Glutamatergic neuron (in vitro differentiated cells): ENCODE measurements at regions not wholly inside any gene's neighbourhood (a gene's known extent, or its start where the extent isn't known, plus 50 kb on each side); places are given as distances from the start of the nearest gene placed in this dataset.

Experiments
- DNase-seq: peaks from one replicate; pipeline ENCODE4 v3.0.0; 2022
- H3K27ac Mint-ChIP-seq: one replicate; pipeline ENCODE4 v1.8.0; 2020; ENCODE audit warnings: mild to moderate bottlenecking, mixed read lengths, inconsistent platforms; ENCODE audit not compliant: unreplicated experiment
- H3K27me3 Mint-ChIP-seq: one replicate; pipeline ENCODE4 v1.8.0; 2020; ENCODE audit warnings: mild to moderate bottlenecking, moderate library complexity, mixed read lengths, inconsistent platforms; ENCODE audit not compliant: unreplicated experiment
- H3K36me3 Mint-ChIP-seq: one replicate; pipeline ENCODE4 v1.8.0; 2020; ENCODE audit warnings: mild to moderate bottlenecking, mixed read lengths, inconsistent platforms; ENCODE audit not compliant: unreplicated experiment
- H3K4me1 Mint-ChIP-seq: one replicate; pipeline ENCODE4 v1.8.0; 2020; ENCODE audit warnings: mild to moderate bottlenecking, low read depth, mixed read lengths, inconsistent platforms; ENCODE audit not compliant: unreplicated experiment
- H3K4me3 Mint-ChIP-seq: one replicate; pipeline ENCODE4 v1.8.0; 2020; ENCODE audit warnings: mild to moderate bottlenecking, mixed read lengths, inconsistent platforms; ENCODE audit not compliant: unreplicated experiment
- H3K9me3 Mint-ChIP-seq: one replicate; pipeline ENCODE4 v1.8.0; 2020; ENCODE audit warnings: mild to moderate bottlenecking, moderate library complexity, mixed read lengths, inconsistent platforms; ENCODE audit not compliant: unreplicated experiment
- CTCF ChIP-seq: fragments of 200-600 bp; sonication (generic); IDR thresholded peaks from one replicate; pipeline ENCODE4 v1.5.0; 2021; ENCODE audit not compliant: partially characterized antibody, unreplicated experiment

GRCh38 chr11:106507645-106508306, 430.3 kb downstream of the AASDHPPT start:
- no peak for TF ChIP-seq CTCF
- no peaks in the 10 kb centered on the region for H3K4me1 Mint-ChIP-seq
- DNase-seq: no peak
- no peak overlapping the region for H3K27ac Mint-ChIP-seq
- no peaks in the 10 kb centered on the region for H3K27me3 Mint-ChIP-seq
- no peak overlapping the region for H3K4me3 Mint-ChIP-seq
- peaks cover 4% of the 10 kb centered on the region for H3K36me3 Mint-ChIP-seq
- H3K9me3 Mint-ChIP-seq: peaks cover 2% of the 10 kb centered on the region

DNA sequence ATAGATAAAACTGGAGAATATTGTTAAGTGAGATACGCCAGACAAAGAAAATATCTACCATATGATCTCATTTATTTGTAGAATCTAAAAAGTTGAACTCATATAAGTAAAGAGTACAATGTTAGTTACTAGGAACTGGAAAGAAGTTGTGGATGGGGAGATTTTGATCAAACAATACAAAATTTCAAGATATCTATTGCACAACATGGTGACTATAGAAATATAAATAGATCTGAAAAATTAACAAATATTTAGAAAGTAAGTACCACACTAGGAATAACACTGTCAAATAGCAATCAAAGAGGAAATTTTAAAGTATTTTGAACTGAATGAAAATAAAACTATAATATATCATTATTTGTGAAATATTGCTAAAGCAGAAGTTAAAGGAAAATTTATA, 437.2 kb downstream of the AASDHPPT start:
- peaks cover 2% of the 10 kb centered on the region for H3K9me3 Mint-ChIP-seq
- peaks cover 11% of the 10 kb centered on the region for H3K36me3 Mint-ChIP-seq
- no peaks in the 10 kb centered on the region for H3K27me3 Mint-ChIP-seq
- no peak overlapping the region for H3K4me3 Mint-ChIP-seq
- DNase-seq: no peak
- H3K27ac Mint-ChIP-seq: no peak overlapping the region
- H3K4me1 Mint-ChIP-seq: peaks cover 3% of the 10 kb centered on the region
- no peak for TF ChIP-seq CTCF

GRCh38 chr11:106517426-106517825, 440.0 kb downstream of the AASDHPPT start:
- no peak overlapping the region for H3K4me3 Mint-ChIP-seq
- TF ChIP-seq CTCF: no peak
- H3K9me3 Mint-ChIP-seq: peaks cover 2% of the 10 kb centered on the region
- H3K27ac Mint-ChIP-seq: no peak overlapping the region
- peaks cover 11% of the 10 kb centered on the region for H3K36me3 Mint-ChIP-seq
- DNase-seq: no peak
- H3K4me1 Mint-ChIP-seq: peaks cover 17% of the 10 kb centered on the region
- no peaks in the 10 kb centered on the region for H3K27me3 Mint-ChIP-seq

DNA sequence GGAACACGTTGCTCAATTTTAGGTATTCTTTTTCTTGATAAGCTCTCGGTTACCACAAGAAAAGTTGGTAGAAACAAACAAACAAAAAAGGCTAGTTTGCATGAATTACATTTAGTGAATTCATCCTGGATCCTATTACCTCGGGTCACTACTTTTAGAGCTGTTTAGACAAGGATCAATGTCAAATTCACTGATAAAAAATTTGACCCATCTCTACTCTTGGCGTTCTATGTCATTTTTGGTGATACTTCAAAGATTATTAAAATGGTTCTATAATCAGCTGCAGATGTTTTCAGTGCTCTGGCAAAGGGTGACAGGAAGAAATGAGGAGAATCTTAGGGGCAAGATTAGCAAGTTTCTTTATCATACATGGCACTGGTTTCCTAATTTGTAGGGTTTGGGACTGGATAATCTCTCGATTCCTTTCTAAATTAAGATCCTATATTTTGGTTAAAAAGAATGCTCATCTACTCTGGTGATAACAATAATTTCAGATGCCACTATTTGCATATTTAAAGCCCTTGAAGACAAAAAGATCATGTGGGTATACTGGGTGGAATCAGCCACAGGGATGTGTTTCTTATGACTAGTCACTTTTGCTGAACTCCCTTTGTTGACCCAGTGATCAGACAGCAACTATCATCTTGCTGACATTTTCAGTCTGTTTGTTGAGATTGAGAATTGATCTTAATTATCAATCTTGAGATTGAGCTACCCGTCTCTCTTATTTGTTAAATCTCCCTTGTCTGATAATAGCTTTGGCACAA, 442.9 kb downstream of the AASDHPPT start:
- H3K27ac Mint-ChIP-seq: peak overlapping the region; percentile 56
- peaks cover 38% of the 10 kb centered on the region for H3K4me1 Mint-ChIP-seq
- no peak for TF ChIP-seq CTCF
- no peak for DNase-seq
- H3K9me3 Mint-ChIP-seq: peaks cover 4% of the 10 kb centered on the region
- peaks cover 5% of the 10 kb centered on the region for H3K27me3 Mint-ChIP-seq
- no peaks in the 10 kb centered on the region for H3K36me3 Mint-ChIP-seq
- H3K4me3 Mint-ChIP-seq: no peak overlapping the region

DNA sequence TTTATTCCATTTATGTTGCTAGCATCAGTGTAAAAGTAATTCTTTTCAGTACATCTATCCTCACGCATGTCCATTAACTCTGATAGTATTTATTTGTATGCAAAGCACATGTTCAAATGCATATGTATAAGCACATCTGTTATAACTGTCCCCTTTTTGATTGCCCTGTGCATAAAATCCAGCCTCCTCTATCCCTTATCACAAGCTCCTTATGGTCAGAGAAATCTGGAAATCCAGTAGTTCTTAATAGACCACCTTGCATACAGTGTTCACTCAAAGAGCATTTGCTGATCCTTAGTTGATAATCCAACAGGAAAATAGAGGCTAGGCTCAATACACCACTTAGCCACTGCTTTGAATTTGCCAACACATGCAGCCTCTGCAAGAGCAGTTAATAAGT, 443.5 kb downstream of the AASDHPPT start:
- Mint-ChIP-seq H3K36me3 (no peaks in the 10 kb centered on the region), H3K4me3 (no peak overlapping the region), H3K4me1 (peaks cover 35% of the 10 kb centered on the region), H3K27me3 (peaks cover 5% of the 10 kb centered on the region), H3K27ac (peak overlapping the region; percentile 56), H3K9me3 (peaks cover 4% of the 10 kb centered on the region)
- no peak for TF ChIP-seq CTCF
- DNase-seq: no peak
